BJ (cell line): ENCODE measurements at regions not wholly inside any gene's neighbourhood (a gene's known extent, or its start where the extent isn't known, plus 50 kb on each side); places are given as distances from the start of the nearest gene placed in this dataset.

Experiments
- CTCF ChIA-PET: fragments of 350-600 bp; formaldehyde crosslinking; extraction: SDS; loops from one replicate; lab custom pipeline; 2021; ENCODE audit warnings: antibody characterized with exemption, inconsistent platforms; lab: Yijun Ruan, JAX
- POLR2A ChIA-PET: fragments of 300-600 bp; sonication (Branson Sonifier 250); formaldehyde crosslinking; extraction: SDS; loops from one replicate; lab custom pipeline; 2021; ENCODE audit warnings: antibody characterized with exemption; lab: Charles Lee
- DNase-seq: peaks from one replicate; pipeline ENCODE4 v3.0.0-alpha.2; 2011; ENCODE audit warnings: low read depth
- H3K27me3 ChIP-seq: 2 replicates; pipeline ENCODE4 v1.6.0; 2011; ENCODE audit warnings: low read length; ENCODE audit not compliant: control insufficient read depth, insufficient read depth
- H3K36me3 ChIP-seq: 2 replicates; pipeline ENCODE4 v1.5.1; 2011; ENCODE audit warnings: low read length; ENCODE audit not compliant: control insufficient read depth, insufficient read depth
- H3K4me3 ChIP-seq: 2 replicates; pipeline ENCODE4 v1.5.1; 2011; ENCODE audit warnings: low read depth, mild to moderate bottlenecking, control low read depth, low read length
- TF ChIP-seq, protein P1 (sequence below): IDR thresholded peaks from 2 replicates; pipeline ENCODE4 v1.5.1; 2011; ENCODE audit warnings: low read depth, mild to moderate bottlenecking, control low read depth, inconsistent platforms, low read length, moderate library complexity; ENCODE audit not compliant: insufficient read depth

DNA sequence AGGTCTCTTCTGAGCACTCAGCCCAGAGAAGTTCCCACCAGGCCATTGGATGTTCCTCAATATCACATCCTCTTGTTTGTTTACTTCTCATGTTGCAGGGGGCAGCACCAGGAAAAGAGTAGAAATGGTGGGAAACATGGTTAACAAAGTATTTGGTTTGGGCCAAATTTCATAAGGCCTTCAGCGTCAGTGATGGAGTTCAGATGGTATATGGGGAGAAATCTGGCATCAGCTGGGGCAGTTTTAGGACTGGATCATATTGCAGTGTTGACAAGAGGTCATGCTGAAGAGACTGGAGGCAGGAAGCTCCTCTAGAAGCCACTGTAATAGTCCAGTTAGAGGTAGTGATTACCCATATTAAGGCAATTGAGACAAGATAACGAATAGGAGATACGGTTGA is 200.0 kb downstream of the WDR11 start:
- ChIA-PET CTCF (no interaction called here), POLR2A (no interaction called here)
- Histone ChIP-seq H3K36me3 (no peaks in the 10 kb centered on the region), H3K4me3 (no peak overlapping the region), H3K27me3 (no peaks in the 10 kb centered on the region)
- TF ChIP-seq, protein P1, sequence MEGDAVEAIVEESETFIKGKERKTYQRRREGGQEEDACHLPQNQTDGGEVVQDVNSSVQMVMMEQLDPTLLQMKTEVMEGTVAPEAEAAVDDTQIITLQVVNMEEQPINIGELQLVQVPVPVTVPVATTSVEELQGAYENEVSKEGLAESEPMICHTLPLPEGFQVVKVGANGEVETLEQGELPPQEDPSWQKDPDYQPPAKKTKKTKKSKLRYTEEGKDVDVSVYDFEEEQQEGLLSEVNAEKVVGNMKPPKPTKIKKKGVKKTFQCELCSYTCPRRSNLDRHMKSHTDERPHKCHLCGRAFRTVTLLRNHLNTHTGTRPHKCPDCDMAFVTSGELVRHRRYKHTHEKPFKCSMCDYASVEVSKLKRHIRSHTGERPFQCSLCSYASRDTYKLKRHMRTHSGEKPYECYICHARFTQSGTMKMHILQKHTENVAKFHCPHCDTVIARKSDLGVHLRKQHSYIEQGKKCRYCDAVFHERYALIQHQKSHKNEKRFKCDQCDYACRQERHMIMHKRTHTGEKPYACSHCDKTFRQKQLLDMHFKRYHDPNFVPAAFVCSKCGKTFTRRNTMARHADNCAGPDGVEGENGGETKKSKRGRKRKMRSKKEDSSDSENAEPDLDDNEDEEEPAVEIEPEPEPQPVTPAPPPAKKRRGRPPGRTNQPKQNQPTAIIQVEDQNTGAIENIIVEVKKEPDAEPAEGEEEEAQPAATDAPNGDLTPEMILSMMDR = no peak
- no peak for DNase-seq

DNA sequence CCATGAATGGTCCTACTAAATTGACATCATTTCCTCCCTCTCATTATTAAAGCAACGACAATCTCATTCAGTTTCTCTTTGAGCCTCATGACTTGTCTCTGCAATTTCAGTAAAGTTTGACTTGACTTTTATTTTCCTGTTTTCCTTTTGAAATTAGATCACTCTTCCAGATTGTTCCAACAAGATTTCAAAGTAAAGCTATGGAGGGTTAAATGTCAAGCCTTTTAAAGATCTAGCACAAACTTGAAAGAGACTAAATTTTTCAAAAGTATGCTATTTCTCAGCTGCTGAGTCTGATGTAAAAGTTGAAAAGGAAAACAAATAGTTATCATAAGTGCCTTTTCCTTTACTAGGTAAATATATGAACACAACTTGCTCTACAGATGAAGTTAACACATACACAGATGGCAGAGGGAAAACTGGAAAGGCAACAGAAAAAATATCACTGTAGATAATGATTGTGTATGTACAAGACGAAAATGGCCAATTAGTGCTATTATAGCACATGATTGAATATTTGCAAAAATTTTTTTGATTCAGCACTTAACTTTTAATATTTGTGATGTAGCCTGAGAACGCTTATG is 200.6 kb downstream of the WDR11 start:
- Histone ChIP-seq H3K36me3 (no peaks in the 10 kb centered on the region), H3K27me3 (no peaks in the 10 kb centered on the region), H3K4me3 (no peak overlapping the region)
- DNase-seq = no peak
- TF ChIP-seq, protein P1 = no peak
- ChIA-PET CTCF (no interaction called here), POLR2A (no interaction called here)

DNA sequence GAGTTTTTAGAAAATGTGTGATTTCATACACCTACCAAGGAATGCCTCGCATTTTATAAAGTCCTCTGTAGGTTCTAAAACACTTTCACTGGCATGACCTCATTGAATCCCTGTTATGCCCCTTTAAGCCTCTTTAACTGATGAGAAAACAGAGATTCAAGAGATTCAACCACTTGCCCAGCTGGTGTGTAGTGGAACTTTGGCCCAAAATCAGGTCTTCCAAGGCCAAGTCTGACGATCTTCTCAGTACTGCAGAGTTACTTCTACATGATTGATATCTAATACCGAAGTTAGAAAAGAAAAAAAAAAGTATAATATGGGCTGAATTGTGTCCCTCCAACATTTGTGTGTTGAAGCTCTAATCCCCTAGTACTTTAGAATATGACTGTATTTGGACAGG is 202.0 kb downstream of the WDR11 start:
- no peaks in the 10 kb centered on the region for H3K36me3 ChIP-seq
- POLR2A ChIA-PET = no interaction called here
- DNase-seq = no peak
- CTCF ChIA-PET = no interaction called here
- TF ChIP-seq, protein P1 = no peak
- H3K27me3 ChIP-seq = no peaks in the 10 kb centered on the region
- no peak overlapping the region for H3K4me3 ChIP-seq

DNA sequence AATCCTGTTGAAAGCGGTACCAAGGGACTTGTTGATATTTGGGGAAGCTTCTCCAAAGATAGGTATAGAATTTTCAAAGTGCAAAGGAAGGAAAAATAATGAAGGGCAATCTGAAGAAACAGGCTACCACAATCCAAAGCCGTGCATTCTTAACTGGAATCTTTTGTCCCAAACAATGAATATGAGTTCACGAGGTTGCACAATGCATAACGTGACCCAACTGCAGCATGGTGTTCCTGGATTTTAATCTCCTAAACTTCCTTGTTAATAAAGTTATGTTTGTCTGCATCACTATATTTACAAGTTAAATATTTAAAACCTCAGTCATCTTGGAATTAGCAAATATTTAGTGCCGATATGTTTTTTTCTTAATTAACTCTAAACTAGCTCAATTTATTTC is 203.7 kb downstream of the WDR11 start:
- no peak for DNase-seq
- ChIA-PET CTCF (no interaction called here), POLR2A (no interaction called here)
- H3K4me3 ChIP-seq = no peak overlapping the region
- TF ChIP-seq, protein P1 = no peak
- no peaks in the 10 kb centered on the region for H3K27me3 ChIP-seq
- H3K36me3 ChIP-seq = no peaks in the 10 kb centered on the region

DNA sequence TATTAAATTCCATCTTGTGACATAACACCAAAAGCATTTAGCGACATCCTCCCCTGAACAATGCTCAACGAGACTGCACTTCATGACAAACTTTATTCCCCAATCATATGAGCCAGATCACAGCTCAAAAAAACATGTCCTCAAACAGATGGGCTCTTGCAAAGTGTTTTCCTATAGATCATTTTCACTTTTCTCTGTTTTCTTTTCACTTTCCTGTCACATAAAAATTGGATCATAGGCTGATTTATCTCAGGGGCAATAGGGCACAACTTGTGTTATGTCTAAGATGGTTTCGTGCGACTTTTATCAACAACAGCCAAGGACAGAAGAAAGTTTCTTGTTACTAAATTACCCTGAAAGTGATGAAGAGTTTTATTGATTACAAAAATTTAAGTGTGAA is 206.1 kb downstream of the WDR11 start:
- Histone ChIP-seq H3K27me3 (no peaks in the 10 kb centered on the region), H3K4me3 (no peak overlapping the region), H3K36me3 (no peaks in the 10 kb centered on the region)
- CTCF ChIA-PET = no interaction called here
- no peak for DNase-seq
- POLR2A ChIA-PET = no interaction called here
- TF ChIP-seq, protein P1 = no peak
